ENCODE measurements at regions not wholly inside any gene's neighbourhood (a gene's known extent, or its start where the extent isn't known, plus 50 kb on each side); places are given as distances from the start of the nearest gene placed in this dataset.

- ATAC-seq (no peak), FAIRE-seq (no peak), DNase-seq (ENCODE audit: low read depth, low spot score) (no peak)
- Histone ChIP-seq H3K4me1 (ENCODE audit: control insufficient read depth, insufficient read depth, low read length) (no peaks in the 10 kb centered on the region), H3K36me3 (ENCODE audit: control insufficient read depth in 2 of 2, insufficient read depth in 2 of 2, low read length in 1 of 2) (no peaks in the 10 kb centered on the region), H3K4me3 (no peak overlapping the region), H3K27me3 (replicated peaks in 1 of 2; ENCODE audit: control insufficient read depth in 2 of 2, insufficient read depth in 2 of 2, low read length in 1 of 2) (no peaks in the 10 kb centered on the region), H3K79me2 (ENCODE audit: control insufficient read depth, insufficient read depth, low read length) (no peaks in the 10 kb centered on the region), H3K4me2 (ENCODE audit: control insufficient read depth, insufficient read depth) (no peak overlapping the region), H3K27ac (ENCODE audit: control insufficient read depth, insufficient read depth) (no peak overlapping the region), H4K20me1 (ENCODE audit: control insufficient read depth, insufficient read depth) (no peaks in the 10 kb centered on the region), H3K9ac (ENCODE audit: control insufficient read depth, insufficient read depth, low read length) (no peak overlapping the region), H3K9me3 (replicated peaks; ENCODE audit: control insufficient read depth, insufficient read depth, low read length) (no peaks in the 10 kb centered on the region; the same call in 2 of the 3 replicates), H2AFZ (ENCODE audit: control insufficient read depth, low read depth, low read length) (no peak overlapping the region)
- in situ Hi-C loops (cut with MboI) (no loop called here), intact Hi-C loops (cut with micrococcal nuclease; ENCODE audit: unreplicated experiment) (no loop called here)
- BruUV-seq (replicated peaks), result no TSS peak
- ChIA-PET RAD21 (ENCODE audit: unreplicated experiment) (no interaction called here), CTCF (no interaction called here), SMC1A (ENCODE audit: uncharacterized antibody, unreplicated experiment) (no interaction called here), POLR2A (no interaction called here)
- 0% methylated on average over 2 of the region's 2 CpGs for WGBS (ENCODE audit: insufficient coverage, insufficient replicate concordance, low lambda C conversion rate, missing lambda C conversion rate)
- TF ChIP-seq MTA3 (IDR thresholded peaks at IDR 0.05; ENCODE audit: borderline replicate concordance, low read length) (no peak), BACH1 (IDR thresholded peaks at IDR 0.05; ENCODE audit: borderline replicate concordance) (no peak), NR2F1 (conservative IDR thresholded peaks at IDR 0.05) (no peak), POLR2A (IDR thresholded peaks at IDR 0.05; ENCODE audit: low read depth, low read length) (no peak)
- TF ChIP-seq, protein P1, sequence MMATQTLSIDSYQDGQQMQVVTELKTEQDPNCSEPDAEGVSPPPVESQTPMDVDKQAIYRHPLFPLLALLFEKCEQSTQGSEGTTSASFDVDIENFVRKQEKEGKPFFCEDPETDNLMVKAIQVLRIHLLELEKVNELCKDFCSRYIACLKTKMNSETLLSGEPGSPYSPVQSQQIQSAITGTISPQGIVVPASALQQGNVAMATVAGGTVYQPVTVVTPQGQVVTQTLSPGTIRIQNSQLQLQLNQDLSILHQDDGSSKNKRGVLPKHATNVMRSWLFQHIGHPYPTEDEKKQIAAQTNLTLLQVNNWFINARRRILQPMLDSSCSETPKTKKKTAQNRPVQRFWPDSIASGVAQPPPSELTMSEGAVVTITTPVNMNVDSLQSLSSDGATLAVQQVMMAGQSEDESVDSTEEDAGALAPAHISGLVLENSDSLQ (IDR thresholded peaks at IDR 0.05), result no peak
These were observed 295.3 kb downstream of the ASMT start for GRCh38 chrX:1910207-1910470.

GRCh38 chrX:1911401-1912128 is 296.7 kb downstream of the ASMT start:
- SMC1A ChIA-PET (ENCODE audit: uncharacterized antibody, unreplicated experiment), result no interaction called here
- Histone ChIP-seq H3K4me1 (ENCODE audit: control insufficient read depth, insufficient read depth, low read length) (no peaks in the 10 kb centered on the region), H3K36me3 (ENCODE audit: control insufficient read depth in 2 of 2, insufficient read depth in 2 of 2, low read length in 1 of 2) (no peaks in the 10 kb centered on the region), H3K79me2 (ENCODE audit: control insufficient read depth, insufficient read depth, low read length) (no peaks in the 10 kb centered on the region), H3K4me2 (ENCODE audit: control insufficient read depth, insufficient read depth) (no peak overlapping the region), H3K9ac (ENCODE audit: control insufficient read depth, insufficient read depth, low read length) (no peak overlapping the region), H3K4me3 (no peak overlapping the region), H3K9me3 (replicated peaks; ENCODE audit: control insufficient read depth, insufficient read depth, low read length) (no peaks in the 10 kb centered on the region; the same call in 2 of the 3 replicates), H3K27ac (ENCODE audit: control insufficient read depth, insufficient read depth) (no peak overlapping the region), H2AFZ (ENCODE audit: control insufficient read depth, low read depth, low read length) (no peak overlapping the region), H4K20me1 (ENCODE audit: control insufficient read depth, insufficient read depth) (no peaks in the 10 kb centered on the region), H3K27me3 (replicated peaks in 1 of 2; ENCODE audit: control insufficient read depth in 2 of 2, insufficient read depth in 2 of 2, low read length in 1 of 2) (no peaks in the 10 kb centered on the region)
- no TSS peak for BruUV-seq (replicated peaks)
- 11% methylated on average over 5 of the region's 5 CpGs for WGBS (ENCODE audit: insufficient coverage, insufficient replicate concordance, low lambda C conversion rate, missing lambda C conversion rate)
- RAD21 ChIA-PET (ENCODE audit: unreplicated experiment), result no interaction called here
- FAIRE-seq (no peak), ATAC-seq (no peak), DNase-seq (ENCODE audit: low read depth, low spot score) (no peak)
- intact Hi-C loops (cut with micrococcal nuclease; ENCODE audit: unreplicated experiment) (no loop called here), in situ Hi-C loops (cut with MboI) (no loop called here)
- POLR2A ChIA-PET, result no interaction called here
- CTCF ChIA-PET, result no interaction called here
- TF ChIP-seq SREBF1 (IDR thresholded peaks at IDR 0.05; ENCODE audit: low read length) (no peak), NR2C2 (IDR thresholded peaks at IDR 0.05; ENCODE audit: borderline replicate concordance, control insufficient read depth, insufficient read length, low read depth) (no peak), EGR1 (IDR thresholded peaks at IDR 0.05; ENCODE audit: borderline replicate concordance in 1 of 2, low read depth in 2 of 2, low read length in 2 of 2) (no peak), WRNIP1 (IDR thresholded peaks at IDR 0.05; ENCODE audit: borderline replicate concordance, low read depth, low read length) (no peak), ETV6 (conservative IDR thresholded peaks at IDR 0.05 in 1 of 2, IDR thresholded peaks at IDR 0.05 in 1 of 2; ENCODE audit: borderline replicate concordance in 1 of 2, low read depth in 1 of 2) (no peak), SP1 (IDR thresholded peaks at IDR 0.05; ENCODE audit: low read depth, low read length) (no peak), ZZZ3 (IDR thresholded peaks at IDR 0.05; ENCODE audit: control insufficient read depth, insufficient read length, low read depth) (no peak), SREBF2 (IDR thresholded peaks at IDR 0.05; ENCODE audit: low read length) (no peak), MEF2A (IDR thresholded peaks at IDR 0.05; ENCODE audit: insufficient read depth, low read depth, low read length) (no peak), CBX3 (IDR thresholded peaks at IDR 0.05; ENCODE audit: borderline replicate concordance, low read depth) (no peak)
- TF ChIP-seq, protein P2, sequence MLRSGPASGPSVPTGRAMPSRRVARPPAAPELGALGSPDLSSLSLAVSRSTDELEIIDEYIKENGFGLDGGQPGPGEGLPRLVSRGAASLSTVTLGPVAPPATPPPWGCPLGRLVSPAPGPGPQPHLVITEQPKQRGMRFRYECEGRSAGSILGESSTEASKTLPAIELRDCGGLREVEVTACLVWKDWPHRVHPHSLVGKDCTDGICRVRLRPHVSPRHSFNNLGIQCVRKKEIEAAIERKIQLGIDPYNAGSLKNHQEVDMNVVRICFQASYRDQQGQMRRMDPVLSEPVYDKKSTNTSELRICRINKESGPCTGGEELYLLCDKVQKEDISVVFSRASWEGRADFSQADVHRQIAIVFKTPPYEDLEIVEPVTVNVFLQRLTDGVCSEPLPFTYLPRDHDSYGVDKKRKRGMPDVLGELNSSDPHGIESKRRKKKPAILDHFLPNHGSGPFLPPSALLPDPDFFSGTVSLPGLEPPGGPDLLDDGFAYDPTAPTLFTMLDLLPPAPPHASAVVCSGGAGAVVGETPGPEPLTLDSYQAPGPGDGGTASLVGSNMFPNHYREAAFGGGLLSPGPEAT (IDR thresholded peaks at IDR 0.05; ENCODE audit: low read depth), result no peak
